Keratinocyte (primary cell): ENCODE measurements at regions not wholly inside any gene's neighbourhood (a gene's known extent, or its start where the extent isn't known, plus 50 kb on each side); places are given as distances from the start of the nearest gene placed in this dataset.

Experiments used
- DNase-seq: peaks from one replicate; pipeline ENCODE4 v3.0.0-alpha.2; 2011; ENCODE audit warnings: low read depth, missing footprints, low spot score
- FAIRE-seq: peaks from 2 replicates; lab custom pipeline; 2011; peaks lifted over from hg19 to GRCh38; lab: Jason Lieb, UNC
- H2AFZ ChIP-seq: 2 replicates; pipeline ENCODE4 v1.6.0; 2012; ENCODE audit warnings: low read length, control low read depth, inconsistent platforms; ENCODE audit not compliant: control insufficient read depth
- H3K27ac ChIP-seq: 2 replicates; pipeline ENCODE4 v1.5.1; 2011; ENCODE audit warnings: low read length; ENCODE audit not compliant: control insufficient read depth, insufficient read depth
- H3K27me3 ChIP-seq: 3 replicates; pipeline ENCODE4 v1.6.0; 2011; ENCODE audit warnings: low read length; ENCODE audit not compliant: control insufficient read depth, insufficient read depth; ENCODE audit errors: extremely low read depth
- H3K36me3 ChIP-seq, 2 experiments: 2 replicates in 1 of 2; 3 replicates in 1 of 2; pipeline ENCODE4 v1.5.1; 2011; ENCODE audit warnings: low read length in 2 of 2, mild to moderate bottlenecking in 1 of 2; ENCODE audit not compliant: control insufficient read depth in 2 of 2, insufficient read depth in 2 of 2; ENCODE audit errors: extremely low read depth in 1 of 2
- H3K4me1 ChIP-seq: 3 replicates; pipeline ENCODE4 v1.5.1; 2011; ENCODE audit warnings: low read length; ENCODE audit not compliant: control insufficient read depth, insufficient read depth; ENCODE audit errors: extremely low read depth
- H3K4me2 ChIP-seq: 3 replicates; pipeline ENCODE4 v1.6.0; 2011; ENCODE audit warnings: low read depth, low read length; ENCODE audit not compliant: control insufficient read depth, insufficient read depth; ENCODE audit errors: extremely low read depth
- H3K4me3 ChIP-seq, 3 experiments: fragments of 200-600 bp in 1 of 3; sonication (generic) in 1 of 3; 2 replicates in 2 of 3; 3 replicates in 1 of 3; pipeline ENCODE4 v1.5.1; 2011 to 2016; ENCODE audit warnings: low read length in 3 of 3, mild to moderate bottlenecking in 3 of 3, control low read depth in 2 of 3, inconsistent platforms in 1 of 3, low read depth in 1 of 3, mixed read lengths in 1 of 3, mixed run types in 1 of 3, moderate library complexity in 1 of 3; ENCODE audit not compliant: control insufficient read depth in 2 of 3, insufficient read depth in 2 of 3; ENCODE audit errors: extremely low read depth in 1 of 3
- H3K79me2 ChIP-seq: 2 replicates; pipeline ENCODE4 v1.6.0; 2012; ENCODE audit warnings: low read length; ENCODE audit not compliant: control insufficient read depth, insufficient read depth
- H3K9ac ChIP-seq: 3 replicates; pipeline ENCODE4 v1.6.0; 2011; ENCODE audit warnings: low read length; ENCODE audit not compliant: control insufficient read depth, insufficient read depth; ENCODE audit errors: extremely low read depth
- H3K9me1 ChIP-seq: 3 replicates; pipeline ENCODE4 v1.6.0; 2011; ENCODE audit warnings: low read length; ENCODE audit not compliant: control insufficient read depth, insufficient read depth; ENCODE audit errors: extremely low read depth
- H3K9me3 ChIP-seq: 2 replicates; pipeline ENCODE4 v1.5.1; 2012; ENCODE audit warnings: low read depth, low read length; ENCODE audit not compliant: control insufficient read depth
- H4K20me1 ChIP-seq: 3 replicates; pipeline ENCODE4 v1.6.0; 2011; ENCODE audit warnings: low read length; ENCODE audit not compliant: control insufficient read depth, insufficient read depth; ENCODE audit errors: extremely low read depth
- EZH2 ChIP-seq: IDR thresholded peaks from one replicate; pipeline ENCODE4 v1.6.1; 2012; ENCODE audit warnings: inconsistent platforms, mild to moderate bottlenecking, low read length, moderate library complexity
- dilution Hi-C: fragments of 300-500 bp; cut with MboI; formaldehyde crosslinking; loops from one replicate; pipeline ENCODE4 v1.7.0; 2020; ENCODE audit warnings: low sequenced_read_pairs; ENCODE audit not compliant: extremely low pct_ligation_motif_present
- TF ChIP-seq, protein P1 (sequence below), 3 experiments: IDR thresholded peaks in 1 of 3; conservative IDR thresholded peaks in 1 of 3; optimal IDR thresholded peaks in 1 of 3; 2 replicates in 2 of 3; 3 replicates in 1 of 3; pipeline versions ENCODE3 to v1.5.1; 2011; ENCODE audit warnings: low read length in 3 of 3, mild to moderate bottlenecking in 3 of 3, moderate library complexity in 2 of 3, control low read depth in 1 of 3, inconsistent platforms in 1 of 3; ENCODE audit not compliant: insufficient read depth in 2 of 3; ENCODE audit errors: extremely low read depth in 1 of 3

DNA sequence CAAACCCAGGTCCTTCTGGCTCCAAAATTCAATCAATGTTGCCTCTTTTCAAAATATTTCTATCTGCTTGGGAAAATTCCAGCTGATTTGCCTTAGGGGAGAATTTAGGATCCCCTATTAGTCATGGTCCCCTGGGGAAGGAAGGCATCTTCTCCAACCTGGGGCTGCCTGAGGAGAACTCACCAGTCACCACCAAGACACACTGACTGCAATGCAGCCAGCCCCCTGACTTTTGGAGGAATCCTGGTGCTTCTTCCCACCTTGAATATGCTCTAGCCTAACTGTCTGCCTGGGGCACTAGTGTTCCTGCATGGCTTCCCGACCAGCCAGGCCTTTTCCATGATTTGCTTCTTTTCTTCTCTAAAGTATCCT lies 71.8 kb upstream of the BCL2L14 start:
- FAIRE-seq, result no peak
- Histone ChIP-seq H3K36me3 (no peaks in the 10 kb centered on the region), H3K4me3 (no peak overlapping the region), H3K27me3 (no peaks in the 10 kb centered on the region), H3K9me3 (no peaks in the 10 kb centered on the region), H3K4me2 (peak overlapping the region; percentile 17), H2AFZ (peak overlapping the region; percentile 7), H3K9me1 (no peaks in the 10 kb centered on the region), H3K4me1 (peaks cover 9% of the 10 kb centered on the region), H3K79me2 (no peaks in the 10 kb centered on the region), H3K27ac (peak overlapping the region; percentile 60), H3K9ac (no peak overlapping the region), H4K20me1 (no peaks in the 10 kb centered on the region)
- dilution Hi-C loops, result no loop called here
- TF ChIP-seq, protein P1, sequence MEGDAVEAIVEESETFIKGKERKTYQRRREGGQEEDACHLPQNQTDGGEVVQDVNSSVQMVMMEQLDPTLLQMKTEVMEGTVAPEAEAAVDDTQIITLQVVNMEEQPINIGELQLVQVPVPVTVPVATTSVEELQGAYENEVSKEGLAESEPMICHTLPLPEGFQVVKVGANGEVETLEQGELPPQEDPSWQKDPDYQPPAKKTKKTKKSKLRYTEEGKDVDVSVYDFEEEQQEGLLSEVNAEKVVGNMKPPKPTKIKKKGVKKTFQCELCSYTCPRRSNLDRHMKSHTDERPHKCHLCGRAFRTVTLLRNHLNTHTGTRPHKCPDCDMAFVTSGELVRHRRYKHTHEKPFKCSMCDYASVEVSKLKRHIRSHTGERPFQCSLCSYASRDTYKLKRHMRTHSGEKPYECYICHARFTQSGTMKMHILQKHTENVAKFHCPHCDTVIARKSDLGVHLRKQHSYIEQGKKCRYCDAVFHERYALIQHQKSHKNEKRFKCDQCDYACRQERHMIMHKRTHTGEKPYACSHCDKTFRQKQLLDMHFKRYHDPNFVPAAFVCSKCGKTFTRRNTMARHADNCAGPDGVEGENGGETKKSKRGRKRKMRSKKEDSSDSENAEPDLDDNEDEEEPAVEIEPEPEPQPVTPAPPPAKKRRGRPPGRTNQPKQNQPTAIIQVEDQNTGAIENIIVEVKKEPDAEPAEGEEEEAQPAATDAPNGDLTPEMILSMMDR (optimal IDR thresholded peaks at IDR 0.05 in 1 of 3, IDR thresholded peaks at IDR 0.05 in 1 of 3, conservative IDR thresholded peaks at IDR 0.05 in 1 of 3; ENCODE audit: extremely low read depth in 1 of 3, insufficient read depth in 2 of 3, low read length in 3 of 3), result no peak
- no peak for TF ChIP-seq EZH2
- no peak for DNase-seq

DNA sequence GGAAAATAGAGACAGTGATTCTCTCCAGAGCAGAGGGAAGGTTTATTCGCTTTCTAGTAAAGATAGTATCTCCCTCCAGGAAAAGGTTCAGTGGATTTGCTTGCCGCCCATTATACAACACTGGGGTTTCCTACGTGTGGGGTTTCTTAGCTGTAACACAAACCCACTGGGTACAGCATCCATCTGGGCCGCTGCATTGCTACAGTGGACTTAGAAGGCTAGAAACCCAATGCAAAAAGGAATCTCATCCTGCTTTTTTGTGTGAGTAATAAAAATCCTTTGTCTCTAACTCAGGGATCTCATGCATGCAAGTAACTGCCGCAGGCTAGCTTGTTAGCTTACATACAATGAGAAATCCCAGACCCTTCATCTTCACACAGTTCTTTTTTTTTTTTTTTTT lies 67.1 kb upstream of the BCL2L14 start:
- Histone ChIP-seq H3K4me2 (no peak overlapping the region), H3K36me3 (no peaks in the 10 kb centered on the region), H3K9ac (no peak overlapping the region), H3K27ac (no peak overlapping the region), H3K4me1 (peaks cover 10% of the 10 kb centered on the region), H3K79me2 (no peaks in the 10 kb centered on the region), H3K4me3 (no peak overlapping the region), H4K20me1 (no peaks in the 10 kb centered on the region), H3K27me3 (no peaks in the 10 kb centered on the region), H3K9me3 (no peaks in the 10 kb centered on the region), H2AFZ (no peak overlapping the region), H3K9me1 (no peaks in the 10 kb centered on the region)
- FAIRE-seq (no peak), DNase-seq (no peak)
- TF ChIP-seq, protein P1 (optimal IDR thresholded peaks at IDR 0.05 in 1 of 3, IDR thresholded peaks at IDR 0.05 in 1 of 3, conservative IDR thresholded peaks at IDR 0.05 in 1 of 3; ENCODE audit: extremely low read depth in 1 of 3, insufficient read depth in 2 of 3, low read length in 3 of 3), result no peak
- no peak for TF ChIP-seq EZH2
- dilution Hi-C loops, result no loop called here
